ENCODE measurements at regions not wholly inside any gene's neighbourhood (a gene's known extent, or its start where the extent isn't known, plus 50 kb on each side); places are given as distances from the start of the nearest gene placed in this dataset.

- no peaks in the 10 kb centered on the region for H3K9me2 ChIP-seq (ENCODE audit: insufficient read depth, low read length)
- H3K4me1 ChIP-seq (ENCODE audit: insufficient read depth, low read length, poor library complexity, severe bottlenecking), result no peaks in the 10 kb centered on the region
- H3K79me2 ChIP-seq (ENCODE audit: insufficient read depth, low read depth, low read length), result no peaks in the 10 kb centered on the region
- H3K36me3 ChIP-seq (ENCODE audit: insufficient read depth, low read length), result no peaks in the 10 kb centered on the region
- H3K9me3 ChIP-seq (ENCODE audit: low read length), result no peaks in the 10 kb centered on the region
- H3K4me2 ChIP-seq (ENCODE audit: low read length), result no peak overlapping the region
- H3K27ac ChIP-seq (ENCODE audit: low read depth, low read length, poor library complexity, severe bottlenecking), result no peak overlapping the region
- CTCF ChIA-PET (ENCODE audit: unreplicated experiment), result no interaction called here
- H3K4me3 ChIP-seq (ENCODE audit: low read depth, low read length, poor library complexity, severe bottlenecking), result no peak overlapping the region
- POLR2A ChIA-PET, result interaction anchor here (0.7 kb wide), 1 partner anchor 1605 kb away, joined by 3 read pairs; no protein-coding TSS in a partner anchor
- no TSS peak for BruUV-seq (replicated peaks)
- no peak overlapping the region for H2AFZ ChIP-seq (ENCODE audit: low read length)
- no peak for DNase-seq (ENCODE audit: low spot score)
- TF ChIP-seq, protein P1, sequence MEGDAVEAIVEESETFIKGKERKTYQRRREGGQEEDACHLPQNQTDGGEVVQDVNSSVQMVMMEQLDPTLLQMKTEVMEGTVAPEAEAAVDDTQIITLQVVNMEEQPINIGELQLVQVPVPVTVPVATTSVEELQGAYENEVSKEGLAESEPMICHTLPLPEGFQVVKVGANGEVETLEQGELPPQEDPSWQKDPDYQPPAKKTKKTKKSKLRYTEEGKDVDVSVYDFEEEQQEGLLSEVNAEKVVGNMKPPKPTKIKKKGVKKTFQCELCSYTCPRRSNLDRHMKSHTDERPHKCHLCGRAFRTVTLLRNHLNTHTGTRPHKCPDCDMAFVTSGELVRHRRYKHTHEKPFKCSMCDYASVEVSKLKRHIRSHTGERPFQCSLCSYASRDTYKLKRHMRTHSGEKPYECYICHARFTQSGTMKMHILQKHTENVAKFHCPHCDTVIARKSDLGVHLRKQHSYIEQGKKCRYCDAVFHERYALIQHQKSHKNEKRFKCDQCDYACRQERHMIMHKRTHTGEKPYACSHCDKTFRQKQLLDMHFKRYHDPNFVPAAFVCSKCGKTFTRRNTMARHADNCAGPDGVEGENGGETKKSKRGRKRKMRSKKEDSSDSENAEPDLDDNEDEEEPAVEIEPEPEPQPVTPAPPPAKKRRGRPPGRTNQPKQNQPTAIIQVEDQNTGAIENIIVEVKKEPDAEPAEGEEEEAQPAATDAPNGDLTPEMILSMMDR (conservative IDR thresholded peaks at IDR 0.05; ENCODE audit: low read length), result no peak
- TF ChIP-seq EZH2phosphoT487 (IDR thresholded peaks at IDR 0.05; ENCODE audit: borderline replicate concordance, low read depth, low read length), result no peak
- intact Hi-C loops (cut with micrococcal nuclease; ENCODE audit: unreplicated experiment), result no loop called here
- H4K20me1 ChIP-seq (ENCODE audit: insufficient read depth, low read length), result no peaks in the 10 kb centered on the region
These were observed 761.6 kb upstream of the GRAMD2B start for GRCh38 chr5:125661584-125661983.

DNA sequence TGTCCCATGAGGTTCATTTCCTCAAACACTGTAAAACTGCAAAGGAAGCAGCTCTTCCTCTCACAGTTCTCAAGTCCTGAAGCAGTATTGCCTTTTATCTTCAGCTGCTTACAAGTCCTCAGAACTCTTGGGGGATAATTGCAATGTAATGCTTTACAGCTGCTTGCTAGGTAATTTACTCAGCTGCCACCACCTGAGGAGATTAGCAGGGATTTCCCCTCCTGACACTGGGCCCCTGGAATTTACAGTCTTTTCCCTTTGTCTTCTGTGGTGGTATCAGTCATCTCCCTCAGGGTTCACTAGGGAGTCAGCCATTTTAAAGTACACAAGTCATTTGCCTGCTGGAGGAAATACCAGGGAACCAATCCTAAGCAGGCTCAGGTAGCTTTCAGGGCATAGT lies 754.3 kb upstream of the GRAMD2B start:
- TF ChIP-seq, protein P1 (conservative IDR thresholded peaks at IDR 0.05; ENCODE audit: low read length), result no peak
- no peak for TF ChIP-seq EZH2phosphoT487 (IDR thresholded peaks at IDR 0.05; ENCODE audit: borderline replicate concordance, low read depth, low read length)
- Histone ChIP-seq H3K36me3 (ENCODE audit: insufficient read depth, low read length) (no peaks in the 10 kb centered on the region), H3K9me2 (ENCODE audit: insufficient read depth, low read length) (no peaks in the 10 kb centered on the region), H3K4me3 (ENCODE audit: low read depth, low read length, poor library complexity, severe bottlenecking) (no peak overlapping the region), H3K27ac (ENCODE audit: low read depth, low read length, poor library complexity, severe bottlenecking) (no peak overlapping the region), H2AFZ (ENCODE audit: low read length) (no peak overlapping the region), H3K79me2 (ENCODE audit: insufficient read depth, low read depth, low read length) (no peaks in the 10 kb centered on the region), H4K20me1 (ENCODE audit: insufficient read depth, low read length) (no peaks in the 10 kb centered on the region), H3K9me3 (ENCODE audit: low read length) (no peaks in the 10 kb centered on the region), H3K4me1 (ENCODE audit: insufficient read depth, low read length, poor library complexity, severe bottlenecking) (no peaks in the 10 kb centered on the region), H3K4me2 (ENCODE audit: low read length) (no peak overlapping the region)
- ChIA-PET POLR2A (interaction anchor here (0.6 kb wide), 1 partner anchor 74 kb away, joined by 3 read pairs; no protein-coding TSS in a partner anchor), CTCF (ENCODE audit: unreplicated experiment) (no interaction called here)
- DNase-seq (ENCODE audit: low spot score), result peak; percentile 1
- BruUV-seq (replicated peaks), result no TSS peak
- intact Hi-C loops (cut with micrococcal nuclease; ENCODE audit: unreplicated experiment), result no loop called here

DNA sequence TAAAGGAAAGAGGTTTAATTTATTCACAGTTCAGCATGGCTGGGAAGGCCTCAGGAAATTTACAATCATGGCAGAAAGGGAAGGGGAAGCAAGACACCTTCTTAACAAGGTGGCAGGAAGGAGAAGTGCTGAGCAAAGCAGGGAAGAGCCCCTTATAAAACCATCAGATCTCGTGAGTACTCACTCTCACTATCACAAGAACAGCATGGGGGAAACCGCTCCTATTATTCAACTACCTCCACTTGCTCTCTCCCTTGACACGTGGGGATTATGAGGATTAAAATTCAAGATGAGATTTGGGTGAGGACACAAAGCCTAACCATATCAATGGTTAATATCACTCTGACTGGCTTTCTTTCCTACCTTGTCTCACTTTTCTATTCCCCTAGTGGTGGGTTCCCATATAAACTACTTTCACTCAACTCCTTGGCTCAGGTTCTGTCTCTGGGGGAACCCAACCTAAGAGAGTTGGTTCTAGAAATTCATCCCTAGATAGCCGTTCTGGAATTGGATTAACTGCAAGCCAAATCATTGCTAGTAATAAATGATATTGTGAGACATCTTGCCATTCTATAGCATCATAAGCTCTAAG lies 749.8 kb upstream of the GRAMD2B start:
- no peak for TF ChIP-seq EZH2phosphoT487 (IDR thresholded peaks at IDR 0.05; ENCODE audit: borderline replicate concordance, low read depth, low read length)
- TF ChIP-seq, protein P1 (conservative IDR thresholded peaks at IDR 0.05; ENCODE audit: low read length), result 0 out of 2 replicates have a peak, but pooled peaks have one; percentile 26
- no peaks in the 10 kb centered on the region for H3K79me2 ChIP-seq (ENCODE audit: insufficient read depth, low read depth, low read length)
- H3K4me1 ChIP-seq (ENCODE audit: insufficient read depth, low read length, poor library complexity, severe bottlenecking), result no peaks in the 10 kb centered on the region
- intact Hi-C loops (cut with micrococcal nuclease; ENCODE audit: unreplicated experiment), result no loop called here
- no peak for DNase-seq (ENCODE audit: low spot score)
- H3K27ac ChIP-seq (ENCODE audit: low read depth, low read length, poor library complexity, severe bottlenecking), result no peak overlapping the region
- no peaks in the 10 kb centered on the region for H3K9me2 ChIP-seq (ENCODE audit: insufficient read depth, low read length)
- no TSS peak for BruUV-seq (replicated peaks)
- H3K4me2 ChIP-seq (ENCODE audit: low read length), result no peak overlapping the region
- no peak overlapping the region for H3K4me3 ChIP-seq (ENCODE audit: low read depth, low read length, poor library complexity, severe bottlenecking)
- no peaks in the 10 kb centered on the region for H4K20me1 ChIP-seq (ENCODE audit: insufficient read depth, low read length)
- POLR2A ChIA-PET, result interaction anchor here (1.2 kb wide), 1 partner anchor 14 kb away, joined by 3 read pairs; no protein-coding TSS in a partner anchor
- no peaks in the 10 kb centered on the region for H3K9me3 ChIP-seq (ENCODE audit: low read length)
- no peaks in the 10 kb centered on the region for H3K36me3 ChIP-seq (ENCODE audit: insufficient read depth, low read length)
- H2AFZ ChIP-seq (ENCODE audit: low read length), result no peak overlapping the region
- CTCF ChIA-PET (ENCODE audit: unreplicated experiment), result no interaction called here
